Embryonic facial prominence (tissue), 1 donor: ENCODE measurements at regions not wholly inside any gene's neighbourhood (a gene's known extent, or its start where the extent isn't known, plus 50 kb on each side); places are given as distances from the start of the nearest gene placed in this dataset.

ENCODE experiments used
- DNase-seq: peaks from one replicate; pipeline ENCODE4 v3.0.0-alpha.2; 2016; ENCODE audit errors: extremely low spot score

GRCh38 chr4:65921180-65921579 lies 250.9 kb upstream of the EPHA5 start:
- DNase-seq = no peak

GRCh38 chr4:65918872-65919271 lies 248.6 kb upstream of the EPHA5 start:
- DNase-seq = no peak

GRCh38 chr4:65918212-65918611 lies 247.9 kb upstream of the EPHA5 start:
- no peak for DNase-seq

GRCh38 chr4:65917486-65917885 lies 247.2 kb upstream of the EPHA5 start:
- no peak for DNase-seq

GRCh38 chr4:65911720-65912119 lies 241.4 kb upstream of the EPHA5 start:
- DNase-seq = no peak

- DNase-seq = no peak
Measured at GRCh38 chr4:65893957-65894755, 223.9 kb upstream of the EPHA5 start.

- peak; percentile 16 for DNase-seq
Measured at GRCh38 chr4:65893271-65893670, 223.0 kb upstream of the EPHA5 start.

GRCh38 chr4:65880594-65880993 lies 210.3 kb upstream of the EPHA5 start:
- no peak for DNase-seq

GRCh38 chr4:65868096-65868824 lies 198.0 kb upstream of the EPHA5 start:
- DNase-seq = no peak

- no peak for DNase-seq
Measured at GRCh38 chr4:65865489-65865888, 195.2 kb upstream of the EPHA5 start.

GRCh38 chr4:65861993-65862392 lies 191.7 kb upstream of the EPHA5 start:
- DNase-seq = no peak

- DNase-seq = no peak
Measured at GRCh38 chr4:65845199-65845773, 175.0 kb upstream of the EPHA5 start.

GRCh38 chr4:65839164-65839931 lies 169.1 kb upstream of the EPHA5 start:
- no peak for DNase-seq

GRCh38 chr4:65834707-65835106 lies 164.4 kb upstream of the EPHA5 start:
- DNase-seq = no peak

- no peak for DNase-seq
Measured at GRCh38 chr4:65831828-65832227, 161.5 kb upstream of the EPHA5 start.

GRCh38 chr4:65825116-65825753 lies 154.9 kb upstream of the EPHA5 start:
- DNase-seq = no peak

- DNase-seq = no peak
Measured at GRCh38 chr4:65819192-65819591, 148.9 kb upstream of the EPHA5 start.

- no peak for DNase-seq
Measured at GRCh38 chr4:65805936-65806335, 135.6 kb upstream of the EPHA5 start.

GRCh38 chr4:65799513-65799912 lies 129.2 kb upstream of the EPHA5 start:
- DNase-seq = no peak

- no peak for DNase-seq
Measured at GRCh38 chr4:65798498-65799127, 128.3 kb upstream of the EPHA5 start.

- DNase-seq = no peak
Measured at GRCh38 chr4:65791812-65792308, 121.6 kb upstream of the EPHA5 start.
